ACC112 (cell line): ENCODE measurements at regions not wholly inside any gene's neighbourhood (a gene's known extent, or its start where the extent isn't known, plus 50 kb on each side); places are given as distances from the start of the nearest gene placed in this dataset.

ENCODE experiments used
- H2AFZ ChIP-seq: fragments of 200-600 bp; sonication (generic); one replicate; pipeline ENCODE4 v1.6.0; 2017; ENCODE audit warnings: antibody characterized with exemption, low read length; ENCODE audit not compliant: unreplicated experiment
- H3K27ac ChIP-seq: fragments of 200-600 bp; sonication (generic); 2 replicates; pipeline ENCODE4 v1.5.1; 2014; ENCODE audit warnings: low read depth, mild to moderate bottlenecking, antibody characterized with exemption, low read length, moderate library complexity
- H3K27me3 ChIP-seq: fragments of 200-600 bp; sonication (generic); 2 replicates; pipeline ENCODE4 v1.6.1; 2014; ENCODE audit warnings: mild to moderate bottlenecking, antibody characterized with exemption, low read length, moderate library complexity, mixed read lengths; ENCODE audit not compliant: insufficient read depth
- H3K36me3 ChIP-seq: fragments of 200-600 bp; sonication (generic); 2 replicates; pipeline ENCODE4 v1.6.1; 2016; ENCODE audit warnings: mild to moderate bottlenecking, antibody characterized with exemption, low read length, moderate library complexity, mixed read lengths; ENCODE audit not compliant: insufficient read depth
- H3K4me1 ChIP-seq: fragments of 200-600 bp; sonication (generic); one replicate; pipeline ENCODE4 v1.6.1; 2016; ENCODE audit warnings: low read length, mixed read lengths; ENCODE audit not compliant: insufficient read depth, unreplicated experiment, control insufficient read depth
- H3K4me3 ChIP-seq: fragments of 200-600 bp; sonication (generic); 2 replicates; pipeline ENCODE4 v1.5.1; 2014; ENCODE audit warnings: mild to moderate bottlenecking, low read depth, low read length
- H3K79me2 ChIP-seq: fragments of 200-600 bp; sonication (generic); one replicate; pipeline ENCODE4 v1.6.0; 2016; ENCODE audit warnings: low read length; ENCODE audit not compliant: control insufficient read depth, unreplicated experiment, insufficient read depth

DNA sequence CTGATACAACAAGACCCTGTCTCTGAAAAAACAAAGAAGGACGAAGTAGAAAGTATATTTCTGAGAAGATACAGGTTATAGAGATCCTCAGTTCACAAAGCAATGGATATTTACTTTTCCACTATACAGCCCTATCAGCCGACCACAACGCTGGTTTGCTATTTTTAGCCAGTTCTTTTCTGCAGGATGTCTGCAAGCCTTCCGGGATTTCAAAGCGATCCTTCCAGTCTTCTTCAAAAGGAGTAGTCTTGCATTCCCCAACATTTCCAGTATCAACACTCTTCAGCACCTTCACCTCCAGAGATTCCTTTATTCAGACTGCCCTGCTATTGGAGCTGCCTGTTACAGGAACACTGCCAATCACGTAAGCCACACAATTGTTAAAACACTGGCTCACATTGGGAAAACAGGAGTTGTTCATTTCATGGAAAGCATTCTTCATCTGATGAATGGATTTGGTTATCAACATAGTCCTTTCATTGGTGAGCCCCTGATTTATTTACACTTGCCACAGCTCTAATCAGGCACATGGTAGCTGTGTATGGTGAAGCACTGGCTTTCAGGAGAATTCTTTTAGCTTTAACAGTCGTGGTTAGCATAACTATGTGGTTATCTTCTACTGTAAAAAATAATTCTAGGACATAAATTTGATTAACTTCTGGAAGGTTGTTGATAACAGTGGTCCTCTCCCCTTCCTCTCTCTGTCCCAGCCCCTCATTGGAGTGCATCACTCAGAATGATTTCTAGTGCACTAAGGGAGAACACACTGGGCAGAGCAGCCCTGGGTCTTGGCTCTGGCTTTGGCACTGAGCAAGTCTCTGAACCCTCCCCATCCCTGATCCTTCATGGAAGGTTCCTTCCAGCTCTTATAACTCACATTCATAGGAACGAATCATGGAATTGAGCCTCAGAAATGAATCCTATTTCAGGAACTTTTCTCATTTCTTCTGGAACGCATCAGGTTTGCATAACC is 109.9 kb upstream of the SORBS2 start:
- no peaks in the 10 kb centered on the region for H3K27me3 ChIP-seq
- no peak overlapping the region for H3K27ac ChIP-seq
- no peaks in the 10 kb centered on the region for H3K79me2 ChIP-seq
- H2AFZ ChIP-seq: no peak overlapping the region
- H3K4me3 ChIP-seq: no peak overlapping the region
- H3K4me1 ChIP-seq: no peaks in the 10 kb centered on the region
- no peaks in the 10 kb centered on the region for H3K36me3 ChIP-seq

DNA sequence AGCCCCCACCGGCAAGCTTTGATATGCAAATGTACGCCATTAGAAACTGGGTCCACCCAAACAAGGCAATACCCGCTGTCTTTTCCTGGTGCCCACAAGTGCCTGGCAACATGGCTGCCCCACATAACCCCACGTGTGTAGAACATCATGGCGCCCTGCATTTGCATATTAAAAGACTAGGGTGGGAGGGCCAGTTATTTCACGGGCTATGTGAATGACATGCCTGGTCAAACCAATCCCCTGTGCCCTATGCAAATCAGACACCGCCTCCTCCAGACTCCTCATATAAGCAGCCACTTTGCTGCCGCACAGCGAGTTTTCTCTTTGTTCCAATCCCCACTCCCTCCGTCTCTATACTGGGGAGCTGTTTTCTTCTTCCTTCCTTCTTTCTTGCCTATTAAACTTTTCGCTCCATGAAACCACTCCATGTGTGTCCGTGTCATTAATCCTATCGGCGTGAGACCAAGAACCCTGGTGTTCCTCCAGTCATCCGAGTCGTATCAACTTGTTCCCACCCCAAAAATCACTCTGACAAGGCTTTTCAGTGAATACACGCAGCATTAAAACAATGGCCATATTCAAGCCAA is 112.6 kb upstream of the SORBS2 start:
- Histone ChIP-seq H3K27ac (no peak overlapping the region), H3K79me2 (no peaks in the 10 kb centered on the region), H3K4me1 (no peaks in the 10 kb centered on the region), H2AFZ (no peak overlapping the region), H3K27me3 (no peaks in the 10 kb centered on the region), H3K36me3 (no peaks in the 10 kb centered on the region), H3K4me3 (no peak overlapping the region)

DNA sequence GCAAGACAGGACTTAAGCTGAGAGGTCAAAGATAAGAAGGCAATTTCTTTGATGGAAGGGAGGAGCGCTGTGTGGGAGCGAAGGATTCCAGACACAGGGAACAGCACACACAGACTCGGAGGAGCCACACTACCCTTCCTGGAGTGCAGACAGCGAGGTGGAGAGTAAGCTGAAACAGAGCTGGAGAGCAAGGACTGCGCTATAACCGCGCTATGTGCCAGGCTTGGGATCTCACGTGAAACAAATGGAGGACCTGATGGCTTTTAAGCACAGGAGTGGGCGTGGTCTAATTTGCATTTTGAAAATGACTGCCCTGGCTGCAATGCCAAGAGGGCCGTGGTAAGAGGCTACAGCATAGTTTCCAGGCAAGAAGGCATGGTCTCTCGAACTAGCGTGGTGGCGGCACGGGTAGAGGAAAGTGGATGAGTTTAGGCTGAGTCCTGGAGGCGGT is 113.9 kb upstream of the SORBS2 start:
- no peaks in the 10 kb centered on the region for H3K27me3 ChIP-seq
- H3K79me2 ChIP-seq: no peaks in the 10 kb centered on the region
- H3K4me3 ChIP-seq: no peak overlapping the region
- no peaks in the 10 kb centered on the region for H3K36me3 ChIP-seq
- no peak overlapping the region for H3K27ac ChIP-seq
- H2AFZ ChIP-seq: no peak overlapping the region
- peaks cover under 1% of the 10 kb centered on the region for H3K4me1 ChIP-seq

DNA sequence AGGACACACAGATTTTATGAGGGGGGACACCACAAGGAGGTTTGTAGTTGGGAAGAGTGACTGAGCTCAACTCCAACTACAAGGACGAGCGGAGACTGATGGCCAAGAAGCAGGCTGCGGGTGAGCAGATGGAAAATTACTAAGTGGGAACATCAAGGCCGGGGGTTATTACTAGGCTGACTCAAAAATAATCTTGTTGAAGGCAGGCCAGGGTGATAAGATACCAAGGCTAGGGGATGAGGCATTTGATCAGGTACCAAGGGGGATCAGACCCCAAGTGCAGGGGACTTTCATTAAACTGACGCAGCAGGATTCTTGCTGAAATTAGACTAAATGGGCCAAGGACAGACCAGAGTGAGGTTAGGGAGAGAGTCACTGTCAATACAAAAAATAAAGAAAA is 119.4 kb upstream of the SORBS2 start:
- H3K36me3 ChIP-seq: no peaks in the 10 kb centered on the region
- no peaks in the 10 kb centered on the region for H3K79me2 ChIP-seq
- H2AFZ ChIP-seq: no peak overlapping the region
- peak overlapping the region; percentile 97 for H3K27ac ChIP-seq
- peaks cover 26% of the 10 kb centered on the region for H3K4me1 ChIP-seq
- H3K4me3 ChIP-seq: peak overlapping the region; percentile 29
- H3K27me3 ChIP-seq: no peaks in the 10 kb centered on the region

DNA sequence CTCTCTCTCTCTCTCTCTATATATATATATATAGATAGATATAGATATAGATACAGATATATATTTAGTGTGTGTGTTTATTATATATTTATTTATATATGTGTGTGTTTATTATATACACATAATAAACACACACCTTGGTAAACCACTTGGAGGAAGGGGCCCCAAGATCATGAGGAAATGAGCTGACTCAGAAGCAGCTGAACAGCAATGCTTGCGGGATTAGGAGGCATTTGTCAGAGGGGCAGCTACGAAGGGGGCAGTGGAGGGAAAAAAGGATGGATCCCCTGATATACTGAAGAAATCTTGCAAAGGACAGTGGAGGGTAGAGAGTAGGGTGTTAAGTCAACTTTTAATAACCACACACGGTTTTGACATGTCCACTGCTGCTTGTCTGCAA is 120.0 kb upstream of the SORBS2 start:
- H3K36me3 ChIP-seq: no peaks in the 10 kb centered on the region
- H3K4me1 ChIP-seq: peaks cover 26% of the 10 kb centered on the region
- H3K27me3 ChIP-seq: no peaks in the 10 kb centered on the region
- H3K27ac ChIP-seq: peak overlapping the region; percentile 97
- H2AFZ ChIP-seq: peak overlapping the region; percentile 51
- H3K4me3 ChIP-seq: peak overlapping the region; percentile 71
- H3K79me2 ChIP-seq: no peaks in the 10 kb centered on the region

DNA sequence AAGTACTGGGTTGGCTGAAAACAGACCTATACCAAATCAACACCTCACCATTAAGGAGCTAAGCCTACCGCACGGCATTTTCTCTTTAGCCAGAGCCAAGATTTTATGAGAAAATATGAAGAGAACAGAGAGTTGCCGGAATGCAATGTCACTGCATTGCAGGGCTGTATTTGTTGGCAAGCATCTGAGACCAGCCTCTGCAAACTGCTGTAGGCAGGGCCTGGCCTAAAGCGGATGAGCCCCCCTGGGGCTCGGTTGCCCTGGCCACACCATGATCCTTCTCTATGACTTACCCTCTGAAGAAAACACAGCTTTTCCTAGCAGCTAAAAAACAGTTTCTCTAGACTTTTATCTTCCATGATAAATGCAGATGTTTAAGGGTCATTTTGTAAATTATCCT is 120.5 kb upstream of the SORBS2 start:
- no peaks in the 10 kb centered on the region for H3K27me3 ChIP-seq
- H3K79me2 ChIP-seq: no peaks in the 10 kb centered on the region
- no peaks in the 10 kb centered on the region for H3K36me3 ChIP-seq
- peak overlapping the region; percentile 97 for H3K27ac ChIP-seq
- H2AFZ ChIP-seq: peak overlapping the region; percentile 51
- H3K4me1 ChIP-seq: peaks cover 26% of the 10 kb centered on the region
- H3K4me3 ChIP-seq: peak overlapping the region; percentile 71

DNA sequence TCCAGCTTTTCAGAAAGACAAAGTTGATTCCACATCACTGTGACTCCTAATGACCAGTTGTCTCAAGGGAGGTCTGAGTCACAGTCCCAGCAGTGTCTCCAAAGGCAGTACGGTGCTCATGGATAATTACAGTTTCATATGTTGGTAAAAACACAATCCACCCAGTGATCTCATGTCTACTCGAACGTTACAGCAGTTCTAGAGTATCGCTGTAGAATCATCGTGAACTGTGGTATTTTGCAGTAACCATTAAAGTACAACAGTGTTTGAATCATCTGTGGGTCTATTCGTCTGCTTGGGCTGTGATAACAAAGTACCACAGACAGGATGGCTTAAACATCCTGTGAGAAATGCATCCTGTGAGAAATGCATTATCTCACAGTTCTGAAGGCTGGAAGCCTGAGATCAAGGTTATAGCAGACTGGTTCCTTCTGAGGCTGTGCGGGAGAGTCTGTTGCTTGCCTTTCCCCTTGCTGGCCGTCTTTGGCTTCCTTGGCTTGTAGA is 121.1 kb upstream of the SORBS2 start:
- Histone ChIP-seq H3K36me3 (no peaks in the 10 kb centered on the region), H3K27me3 (no peaks in the 10 kb centered on the region), H2AFZ (peak overlapping the region; percentile 51), H3K27ac (peak overlapping the region; percentile 97), H3K4me1 (peaks cover 26% of the 10 kb centered on the region), H3K4me3 (peak overlapping the region; percentile 71), H3K79me2 (no peaks in the 10 kb centered on the region)

DNA sequence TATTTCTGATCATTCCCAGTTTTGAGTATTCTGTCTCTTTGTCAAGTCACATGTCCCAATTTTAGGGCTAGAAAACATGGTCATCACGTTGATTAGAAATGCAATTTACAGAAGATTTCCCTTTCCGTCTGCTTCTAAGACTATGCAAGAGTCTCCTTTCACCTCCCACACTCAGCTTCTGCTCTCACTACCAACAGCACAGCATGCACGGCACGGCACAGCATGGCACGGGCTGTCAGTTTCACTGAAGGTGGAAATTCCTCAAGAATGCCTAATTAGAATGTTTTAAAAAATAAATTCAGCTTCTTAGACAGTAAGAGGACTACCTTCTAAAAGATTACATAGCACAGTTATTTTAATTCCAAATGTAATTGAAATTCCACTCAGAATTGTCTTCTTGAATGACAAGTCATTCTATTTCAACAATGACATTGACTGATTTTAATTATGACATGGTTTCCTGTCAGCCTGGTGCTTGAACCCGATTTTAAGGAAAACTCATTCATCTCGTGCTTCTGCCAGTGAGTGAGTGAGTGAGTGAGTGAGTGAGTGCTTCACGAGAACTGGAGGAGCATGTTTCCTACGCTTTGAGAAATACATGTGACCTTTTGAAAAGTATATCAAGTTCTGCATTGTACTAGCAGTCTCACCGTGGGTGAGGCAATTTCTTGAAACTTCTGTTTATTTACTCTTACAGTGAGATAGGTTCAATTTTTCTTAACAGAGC is 124.8 kb upstream of the SORBS2 start:
- no peak overlapping the region for H2AFZ ChIP-seq
- H3K36me3 ChIP-seq: no peaks in the 10 kb centered on the region
- no peaks in the 10 kb centered on the region for H3K79me2 ChIP-seq
- H3K4me1 ChIP-seq: peaks cover 18% of the 10 kb centered on the region
- no peak overlapping the region for H3K27ac ChIP-seq
- H3K27me3 ChIP-seq: no peaks in the 10 kb centered on the region
- H3K4me3 ChIP-seq: no peak overlapping the region

- Histone ChIP-seq H2AFZ (no peak overlapping the region), H3K36me3 (no peaks in the 10 kb centered on the region), H3K79me2 (no peaks in the 10 kb centered on the region), H3K4me3 (no peak overlapping the region), H3K27me3 (no peaks in the 10 kb centered on the region), H3K4me1 (peaks cover 2% of the 10 kb centered on the region), H3K27ac (no peak overlapping the region)
Observed at GRCh38 chr4:185938654-185939053, 126.7 kb upstream of the SORBS2 start.

- no peak overlapping the region for H2AFZ ChIP-seq
- H3K27ac ChIP-seq: no peak overlapping the region
- no peaks in the 10 kb centered on the region for H3K27me3 ChIP-seq
Observed at GRCh38 chr4:185941461-185941860, 127.5 kb upstream of the TLR3 start.

More at GRCh38 chr4:185941461-185941860, 127.5 kb upstream of the TLR3 start:
- H3K4me3 ChIP-seq: no peak overlapping the region
- H3K36me3 ChIP-seq: no peaks in the 10 kb centered on the region
- H3K4me1 ChIP-seq: no peaks in the 10 kb centered on the region
- H3K79me2 ChIP-seq: no peaks in the 10 kb centered on the region
